ENCODE measurements at regions not wholly inside any gene's neighbourhood (a gene's known extent, or its start where the extent isn't known, plus 50 kb on each side); places are given as distances from the start of the nearest gene placed in this dataset.
"Not testable (repeated sequence)": the region's sequence is repeated elsewhere in the genome, so short reads cannot be mapped to it uniquely, and the experiment has no call there.

DNA sequence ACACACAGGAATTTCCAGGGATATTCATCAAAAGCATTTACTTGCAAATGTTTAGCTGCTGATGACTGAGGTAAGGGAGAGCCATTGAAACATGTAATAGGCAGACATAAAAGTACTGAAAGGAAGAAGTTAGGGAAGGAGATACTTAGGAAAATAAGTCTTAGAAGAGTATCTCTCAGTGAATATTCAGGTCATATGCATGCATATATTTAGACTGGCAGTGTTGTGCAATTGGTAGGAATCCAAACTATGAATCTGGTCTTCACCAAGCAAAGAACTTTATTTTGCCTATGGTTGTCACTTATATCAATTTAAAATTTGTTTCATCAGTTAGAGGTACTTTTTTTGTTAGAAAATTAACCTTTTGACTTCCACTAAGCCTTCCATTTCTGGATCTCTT lies 1490.7 kb downstream of the SUCLG1 start:
- Histone ChIP-seq H3K27ac (no peak overlapping the region), H3K27me3 (no peaks in the 10 kb centered on the region), H3K36me3 (no peaks in the 10 kb centered on the region), H3K4me3 (no peak overlapping the region), H3K9me3 (replicated peaks) (no peaks in the 10 kb centered on the region), H3K4me1 (no peaks in the 10 kb centered on the region)
- DNase-seq, result no peak

GRCh38 chr2:82964341-82964740 lies 1494.7 kb downstream of the SUCLG1 start:
- H3K9me3 ChIP-seq (replicated peaks), result no peaks in the 10 kb centered on the region
- DNase-seq, result no peak
- no peaks in the 10 kb centered on the region for H3K36me3 ChIP-seq
- no peak overlapping the region for H3K4me3 ChIP-seq
- H3K27ac ChIP-seq, result no peak overlapping the region
- no peaks in the 10 kb centered on the region for H3K4me1 ChIP-seq
- no peaks in the 10 kb centered on the region for H3K27me3 ChIP-seq

GRCh38 chr2:82959727-82960126 lies 1499.4 kb downstream of the SUCLG1 start:
- Histone ChIP-seq H3K36me3 (no peaks in the 10 kb centered on the region), H3K9me3 (replicated peaks) (no peaks in the 10 kb centered on the region), H3K27me3 (no peaks in the 10 kb centered on the region), H3K4me3 (no peak overlapping the region), H3K27ac (no peak overlapping the region), H3K4me1 (no peaks in the 10 kb centered on the region)
- peak in 1 of 2 experiments; percentile 5 for DNase-seq

GRCh38 chr2:82954868-82955267 lies 1504.2 kb downstream of the SUCLG1 start:
- Histone ChIP-seq H3K36me3 (no peaks in the 10 kb centered on the region), H3K27ac (no peak overlapping the region), H3K4me3 (no peak overlapping the region), H3K9me3 (replicated peaks) (no peaks in the 10 kb centered on the region), H3K27me3 (no peaks in the 10 kb centered on the region), H3K4me1 (no peaks in the 10 kb centered on the region)
- no peak for DNase-seq

DNA sequence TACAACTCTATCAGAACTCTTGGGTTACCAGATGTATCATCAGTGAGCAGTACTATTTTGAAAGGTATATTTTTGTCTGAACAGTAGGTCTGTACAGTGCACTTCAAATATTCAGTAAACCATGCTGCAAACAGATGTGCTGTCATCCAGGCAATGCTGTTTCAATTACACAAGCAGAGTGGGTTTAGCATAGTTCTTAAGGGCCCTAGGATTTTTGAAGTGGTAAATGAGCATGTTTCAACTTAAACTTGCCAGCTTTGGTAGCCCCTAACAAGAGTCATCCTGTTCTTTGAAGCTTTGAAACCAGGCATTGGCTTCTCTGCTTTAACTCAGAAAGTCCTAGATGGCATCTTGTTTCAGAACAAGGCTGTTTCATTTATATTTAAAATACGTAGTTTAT lies 1519.9 kb downstream of the SUCLG1 start:
- Histone ChIP-seq H3K27ac (no peak overlapping the region), H3K4me1 (no peaks in the 10 kb centered on the region), H3K9me3 (replicated peaks) (no peaks in the 10 kb centered on the region), H3K36me3 (no peaks in the 10 kb centered on the region), H3K4me3 (no peak overlapping the region), H3K27me3 (0 out of 2 replicates have a peak, but pooled peaks cover 2% of the 10 kb centered on the region)
- no peak for DNase-seq

DNA sequence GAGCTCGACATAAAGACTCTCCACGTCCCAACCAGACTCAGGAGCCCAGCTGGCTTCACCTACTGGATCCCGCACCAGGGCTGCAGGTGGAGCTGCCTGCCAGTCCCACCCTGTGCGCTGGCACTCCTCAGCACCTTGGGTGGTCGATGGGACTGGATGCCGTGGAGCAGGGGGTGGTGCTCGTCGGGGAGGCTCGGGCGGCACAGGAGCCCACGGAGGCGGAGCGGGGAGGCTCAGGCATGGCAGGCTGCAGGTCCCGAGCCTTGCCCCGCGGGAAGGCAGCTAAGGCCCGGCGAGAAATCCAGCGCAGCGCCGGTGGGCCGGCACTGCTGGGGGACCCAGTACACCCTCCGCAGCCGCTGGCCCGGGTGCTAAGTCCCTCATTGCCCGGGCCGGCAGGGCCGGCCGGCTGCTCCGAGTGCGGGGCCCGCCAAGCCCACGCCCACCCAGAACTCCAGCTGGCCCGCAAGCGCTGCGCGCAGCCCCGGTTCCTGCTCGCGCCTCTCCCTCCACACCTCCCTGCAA lies 1520.7 kb downstream of the SUCLG1 start:
- DNase-seq; H3K4me1 ChIP-seq; H3K4me3 ChIP-seq; H3K27ac ChIP-seq; H3K9me3 ChIP-seq (replicated peaks); H3K27me3 ChIP-seq; H3K36me3 ChIP-seq: not testable (repeated sequence)

DNA sequence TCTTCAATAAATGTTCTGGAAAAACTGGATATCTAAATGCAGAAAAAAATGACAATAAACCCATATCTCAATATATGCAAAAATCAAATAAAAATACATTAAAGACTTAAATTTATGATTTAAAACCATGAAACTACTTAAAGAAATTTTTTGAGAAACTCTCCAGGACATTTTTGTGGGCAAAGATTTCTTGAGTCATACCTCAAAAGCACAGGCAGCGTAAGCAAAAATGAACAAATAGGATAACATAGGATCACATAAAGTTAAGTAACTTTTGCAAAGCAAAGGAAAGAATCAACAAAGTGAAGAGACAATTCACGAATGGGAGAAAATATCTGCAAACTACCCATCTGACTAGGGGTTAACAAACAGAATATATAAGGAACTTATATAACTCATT lies 1545.5 kb downstream of the SUCLG1 start:
- Histone ChIP-seq H3K4me1 (no peaks in the 10 kb centered on the region), H3K9me3 (replicated peaks) (no peaks in the 10 kb centered on the region), H3K4me3 (no peak overlapping the region), H3K27me3 (0 out of 2 replicates have a peak, but pooled peaks cover under 1% of the 10 kb centered on the region), H3K36me3 (no peaks in the 10 kb centered on the region), H3K27ac (no peak overlapping the region)
- DNase-seq, result no peak

GRCh38 chr2:82896117-82896516 lies 1563.0 kb downstream of the SUCLG1 start:
- Histone ChIP-seq H3K4me3 (no peak overlapping the region), H3K27ac (no peak overlapping the region), H3K9me3 (replicated peaks) (no peaks in the 10 kb centered on the region), H3K27me3 (no peaks in the 10 kb centered on the region), H3K4me1 (no peaks in the 10 kb centered on the region), H3K36me3 (no peaks in the 10 kb centered on the region)
- DNase-seq, result no peak

DNA sequence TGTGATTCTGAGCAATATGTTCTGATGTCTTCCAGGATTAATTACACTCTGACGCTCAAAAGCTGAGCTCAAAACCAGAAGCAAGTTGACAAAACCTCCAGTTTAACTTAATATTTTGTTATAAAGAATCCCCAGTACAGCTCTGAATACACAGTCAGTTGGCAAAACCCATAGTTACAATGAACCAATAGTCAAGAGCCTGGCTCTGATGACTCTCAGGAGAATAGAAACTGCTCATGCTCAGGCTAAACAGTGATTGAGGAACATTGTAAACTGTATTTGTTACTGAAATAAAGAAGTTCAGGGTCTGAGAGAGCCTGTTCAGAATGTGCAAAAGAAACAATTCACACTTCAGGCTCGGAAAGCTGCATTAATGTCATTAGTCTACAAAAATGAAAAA lies 1565.9 kb downstream of the SUCLG1 start:
- Histone ChIP-seq H3K27me3 (no peaks in the 10 kb centered on the region), H3K9me3 (replicated peaks) (no peaks in the 10 kb centered on the region), H3K27ac (no peak overlapping the region), H3K4me1 (no peaks in the 10 kb centered on the region), H3K4me3 (no peak overlapping the region), H3K36me3 (no peaks in the 10 kb centered on the region)
- no peak for DNase-seq

DNA sequence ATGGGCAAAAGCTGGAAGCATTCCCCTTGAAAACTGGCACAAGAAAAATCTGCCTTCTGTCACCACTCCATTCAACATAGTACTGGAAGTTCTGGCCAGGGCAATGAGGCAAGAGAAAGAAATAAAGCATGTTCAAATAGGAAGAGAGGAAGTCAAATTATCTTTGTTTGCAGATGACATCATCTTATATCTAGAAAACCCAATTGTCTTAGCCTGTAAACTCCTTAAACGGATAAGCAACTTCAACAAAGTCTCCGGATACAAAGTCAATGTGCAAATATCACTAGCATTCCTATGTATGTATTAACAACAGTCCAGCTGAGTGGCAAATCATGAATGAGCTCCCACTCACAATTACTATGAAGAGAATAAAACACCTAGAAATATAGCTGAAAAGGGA lies 1579.3 kb downstream of the SUCLG1 start:
- Histone ChIP-seq H3K4me3 (no peak overlapping the region), H3K9me3 (replicated peaks) (no peaks in the 10 kb centered on the region), H3K36me3 (no peaks in the 10 kb centered on the region), H3K27me3 (no peaks in the 10 kb centered on the region), H3K4me1 (no peaks in the 10 kb centered on the region), H3K27ac (no peak overlapping the region)
- DNase-seq, result no peak

GRCh38 chr2:82875858-82876257 lies 1583.2 kb downstream of the SUCLG1 start:
- Histone ChIP-seq H3K4me1 (no peaks in the 10 kb centered on the region), H3K9me3 (replicated peaks) (no peaks in the 10 kb centered on the region), H3K4me3 (no peak overlapping the region), H3K36me3 (no peaks in the 10 kb centered on the region), H3K27ac (no peak overlapping the region), H3K27me3 (no peaks in the 10 kb centered on the region)
- DNase-seq, result peak; percentile 40 to 57

GRCh38 chr2:82857967-82858366 lies 1601.1 kb downstream of the SUCLG1 start:
- no peak overlapping the region for H3K4me3 ChIP-seq
- H3K4me1 ChIP-seq, result no peaks in the 10 kb centered on the region
- peaks cover 8% of the 10 kb centered on the region; the same call in 1 of the 2 replicates for H3K27me3 ChIP-seq
- no peaks in the 10 kb centered on the region for H3K36me3 ChIP-seq
- H3K27ac ChIP-seq, result no peak overlapping the region
- no peaks in the 10 kb centered on the region for H3K9me3 ChIP-seq (replicated peaks)
- DNase-seq, result no peak

DNA sequence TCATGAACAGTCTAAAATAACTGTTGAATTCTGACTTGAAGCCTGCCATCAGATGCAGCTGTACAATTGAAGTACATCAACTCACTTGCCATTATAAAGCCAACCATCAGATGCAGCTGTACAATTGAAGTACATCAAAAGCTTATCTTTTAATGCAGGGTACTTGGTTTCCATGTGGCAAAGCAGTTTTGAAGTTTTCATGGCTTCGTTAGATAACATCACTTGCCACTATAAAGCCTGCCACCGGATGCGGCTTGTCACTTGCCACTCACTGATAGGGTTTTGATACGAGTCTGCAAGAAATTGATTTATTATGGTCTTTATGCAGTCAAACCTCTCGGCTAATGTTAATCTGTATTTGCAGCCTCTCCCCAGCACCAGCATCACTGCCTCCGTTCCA lies 1605.8 kb downstream of the SUCLG1 start:
- DNase-seq, result no peak
- H3K27ac ChIP-seq, result no peak overlapping the region
- peaks cover 12% of the 10 kb centered on the region; the same call in 1 of the 2 replicates for H3K27me3 ChIP-seq
- no peaks in the 10 kb centered on the region for H3K9me3 ChIP-seq (replicated peaks)
- no peaks in the 10 kb centered on the region for H3K36me3 ChIP-seq
- H3K4me3 ChIP-seq, result no peak overlapping the region
- H3K4me1 ChIP-seq, result no peaks in the 10 kb centered on the region

DNA sequence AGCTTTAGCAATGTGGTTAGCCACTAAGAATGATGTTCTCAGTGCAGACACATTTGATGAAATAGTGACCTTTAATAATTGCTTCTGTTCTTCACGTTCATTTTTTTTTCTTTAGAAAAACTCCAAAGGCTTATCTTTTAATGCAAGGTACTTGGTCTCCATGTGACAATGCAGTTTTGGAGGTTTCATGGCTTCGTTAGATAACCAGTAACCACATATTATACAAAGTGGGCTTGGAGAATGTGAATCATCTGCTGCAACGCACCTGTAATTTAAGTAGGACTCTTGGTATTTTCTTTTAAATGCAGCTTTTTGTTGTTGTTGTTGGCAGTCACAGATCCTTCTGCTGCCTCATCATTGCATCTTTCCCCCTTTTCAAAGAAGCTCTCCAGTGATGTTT lies 1606.3 kb downstream of the SUCLG1 start:
- Histone ChIP-seq H3K27me3 (peaks cover 11% of the 10 kb centered on the region; the same call in 1 of the 2 replicates), H3K36me3 (no peaks in the 10 kb centered on the region), H3K27ac (no peak overlapping the region), H3K4me3 (no peak overlapping the region), H3K9me3 (replicated peaks) (no peaks in the 10 kb centered on the region), H3K4me1 (no peaks in the 10 kb centered on the region)
- DNase-seq, result no peak

GRCh38 chr2:82848285-82848684 lies 1610.8 kb downstream of the SUCLG1 start:
- no peaks in the 10 kb centered on the region for H3K9me3 ChIP-seq (replicated peaks)
- no peaks in the 10 kb centered on the region for H3K4me1 ChIP-seq
- peaks cover 4% of the 10 kb centered on the region; the same call in 1 of the 2 replicates for H3K27me3 ChIP-seq
- no peaks in the 10 kb centered on the region; the same call in 1 of the 2 replicates for H3K36me3 ChIP-seq
- H3K27ac ChIP-seq, result no peak overlapping the region
- no peak overlapping the region for H3K4me3 ChIP-seq
- DNase-seq, result no peak

- peaks cover 4% of the 10 kb centered on the region; the same call in 1 of the 2 replicates for H3K9me3 ChIP-seq (replicated peaks)
- peaks cover 4% of the 10 kb centered on the region for H3K27me3 ChIP-seq
- DNase-seq, result no peak
- H3K36me3 ChIP-seq, result no peaks in the 10 kb centered on the region; the same call in 1 of the 2 replicates
- H3K27ac ChIP-seq, result no peak overlapping the region
- no peak overlapping the region for H3K4me3 ChIP-seq
- H3K4me1 ChIP-seq, result peaks cover 8% of the 10 kb centered on the region
Observed at GRCh38 chr2:82839036-82839435, 1620.0 kb downstream of the SUCLG1 start.
